IMR-90 (cell line): ENCODE measurements at regions not wholly inside any gene's neighbourhood (a gene's known extent, or its start where the extent isn't known, plus 50 kb on each side); places are given as distances from the start of the nearest gene placed in this dataset.

ENCODE experiments used
- CEBPB ChIP-seq: IDR thresholded peaks from 2 replicates; pipeline ENCODE4 v1.6.1; 2012; ENCODE audit warnings: low read depth, low read length, improper control_type of control experiment
- CHD1 ChIP-seq: IDR thresholded peaks from 2 replicates; pipeline ENCODE4 v1.6.1; 2012; ENCODE audit warnings: low read depth, low read length, improper control_type of control experiment
- CTCF ChIP-seq: conservative IDR thresholded peaks from 2 replicates; pipeline ENCODE4 v1.5.1; 2012; ENCODE audit warnings: mild to moderate bottlenecking, low read depth, low read length, improper control_type of control experiment
- ELK1 ChIP-seq: fragments of 150-350 bp; IDR thresholded peaks from 2 replicates; pipeline ENCODE4 v1.6.1; 2016; ENCODE audit warnings: low read depth, mild to moderate bottlenecking, low read length, moderate library complexity, borderline replicate concordance
- FOS ChIP-seq: fragments of 150-350 bp; IDR thresholded peaks from 2 replicates; pipeline ENCODE4 v1.6.1; 2016; ENCODE audit warnings: low read depth, low read length
- MAFK ChIP-seq: IDR thresholded peaks from 2 replicates; pipeline ENCODE4 v1.6.1; 2012; ENCODE audit warnings: low read depth, low read length, improper control_type of control experiment
- MAZ ChIP-seq: IDR thresholded peaks from 2 replicates; pipeline ENCODE4 v1.6.1; 2012; ENCODE audit warnings: low read depth, mild to moderate bottlenecking, low read length, improper control_type of control experiment, moderate library complexity, borderline replicate concordance
- MXI1 ChIP-seq: IDR thresholded peaks from 2 replicates; pipeline ENCODE4 v1.6.1; 2012; ENCODE audit warnings: low read depth, mild to moderate bottlenecking, low read length, moderate library complexity, borderline replicate concordance
- POLR2A ChIP-seq: IDR thresholded peaks from 2 replicates; pipeline ENCODE4 v1.6.1; 2012; ENCODE audit warnings: mild to moderate bottlenecking, low read depth, low read length
- RAD21 ChIP-seq: IDR thresholded peaks from 2 replicates; pipeline ENCODE4 v1.6.1; 2012; ENCODE audit warnings: low read length, improper control_type of control experiment
- RCOR1 ChIP-seq: IDR thresholded peaks from 2 replicates; pipeline ENCODE4 v1.6.1; 2012; ENCODE audit warnings: mild to moderate bottlenecking, low read length, improper control_type of control experiment; ENCODE audit not compliant: insufficient replicate concordance
- RFX5 ChIP-seq: IDR thresholded peaks from 2 replicates; pipeline ENCODE4 v1.8.0; 2012; ENCODE audit warnings: low read depth, mild to moderate bottlenecking, low read length, moderate library complexity
- SMC3 ChIP-seq: fragments of 150-350 bp; IDR thresholded peaks from 2 replicates; pipeline ENCODE4 v1.6.1; 2016; ENCODE audit warnings: low read depth, mild to moderate bottlenecking, antibody characterized with exemption, low read length, moderate library complexity
- USF2 ChIP-seq: fragments of 150-350 bp; IDR thresholded peaks from 2 replicates; pipeline ENCODE4 v1.6.1; 2017; ENCODE audit warnings: mild to moderate bottlenecking, antibody characterized with exemption, low read length, low read depth

- TF ChIP-seq CTCF, result no peak
- TF ChIP-seq POLR2A, result no peak
- no peak for TF ChIP-seq MXI1
- no peak for TF ChIP-seq MAFK
- TF ChIP-seq RCOR1, result no peak
- no peak for TF ChIP-seq ELK1
- no peak for TF ChIP-seq SMC3
- TF ChIP-seq CEBPB, result no peak
- no peak for TF ChIP-seq RAD21
- no peak for TF ChIP-seq RFX5
- no peak for TF ChIP-seq USF2
- no peak for TF ChIP-seq MAZ
- no peak for TF ChIP-seq CHD1
- no peak for TF ChIP-seq FOS
Measured at GRCh38 chr4:18535948-18536347, 514.4 kb upstream of the LCORL start.
